Fibroblast of lung (primary cell): ENCODE measurements at regions not wholly inside any gene's neighbourhood (a gene's known extent, or its start where the extent isn't known, plus 50 kb on each side); places are given as distances from the start of the nearest gene placed in this dataset.

Source experiments
- CTCF ChIP-seq, 2 donors: IDR thresholded peaks in 1 of 2; conservative IDR thresholded peaks in 1 of 2; 1 replicate in 1 of 2; 2 replicates in 1 of 2; pipeline ENCODE4 v1.5.1; 2011 to 2012; ENCODE audit warnings: low read length in 2 of 2, control low read depth in 1 of 2, inconsistent platforms in 1 of 2, low read depth in 1 of 2, mild to moderate bottlenecking in 1 of 2
- EZH2 ChIP-seq: IDR thresholded peaks from 2 replicates; pipeline ENCODE4 v1.5.1; 2012; ENCODE audit warnings: low read length, control low read depth, mild to moderate bottlenecking; ENCODE audit errors: missing control alignments

GRCh38 chr18:5061785-5062184, 135.3 kb downstream of the AKAIN1 start:
- TF ChIP-seq CTCF (conservative IDR thresholded peaks at IDR 0.05 in 1 of 2, IDR thresholded peaks at IDR 0.05 in 1 of 2; ENCODE audit: low read depth in 1 of 2, low read length in 2 of 2): no peak
- no peak for TF ChIP-seq EZH2
